HEK293T (cell line): ENCODE measurements at regions not wholly inside any gene's neighbourhood (a gene's known extent, or its start where the extent isn't known, plus 50 kb on each side); places are given as distances from the start of the nearest gene placed in this dataset.
"Not testable (repeated sequence)": the region's sequence is repeated elsewhere in the genome, so short reads cannot be mapped to it uniquely, and the experiment has no call there.

ENCODE experiments used
- CTCF ChIA-PET: fragments of 350-600 bp; formaldehyde crosslinking; extraction: SDS; loops from one replicate; lab custom pipeline; 2021; ENCODE audit warnings: antibody characterized with exemption, inconsistent platforms; lab: Yijun Ruan, JAX
- POLR2A ChIA-PET: fragments of 350-600 bp; formaldehyde crosslinking; extraction: SDS; loops from one replicate; lab custom pipeline; 2020; ENCODE audit warnings: antibody characterized with exemption, inconsistent platforms; lab: Yijun Ruan, JAX
- DNase-seq: peaks from one replicate; pipeline ENCODE4 v3.0.0; 2012; ENCODE audit warnings: mixed read lengths; ENCODE audit errors: extremely low spot score
- BHLHE40 ChIP-seq: fragments of 450-650 bp; IDR thresholded peaks from 2 replicates; pipeline ENCODE4 v1.6.1; 2016; ENCODE audit warnings: mild to moderate bottlenecking, moderate library complexity, borderline replicate concordance
- CTBP1 ChIP-seq: fragments of 450-650 bp; IDR thresholded peaks from 2 replicates; pipeline ENCODE4 v1.6.1; 2016; ENCODE audit warnings: borderline replicate concordance
- ELF4 ChIP-seq: fragments of 450-650 bp; IDR thresholded peaks from 2 replicates; pipeline ENCODE4 v1.6.1; 2017; ENCODE audit warnings: antibody characterized with exemption
- FOXA1 ChIP-seq: fragments of 450-650 bp; IDR thresholded peaks from 2 replicates; pipeline ENCODE4 v1.6.1; 2016; ENCODE audit warnings: mild to moderate bottlenecking
- FOXM1 ChIP-seq: fragments of 450-650 bp; IDR thresholded peaks from 2 replicates; pipeline ENCODE4 v1.6.1; 2017; ENCODE audit warnings: mild to moderate bottlenecking, borderline replicate concordance
- HDGF ChIP-seq: fragments of 450-650 bp; IDR thresholded peaks from 2 replicates; pipeline ENCODE4 v1.6.1; 2017; ENCODE audit warnings: antibody characterized with exemption, borderline replicate concordance
- L3MBTL2 ChIP-seq: fragments of 450-650 bp; conservative IDR thresholded peaks from 2 replicates; pipeline ENCODE4 v1.6.1; 2016; ENCODE audit warnings: mild to moderate bottlenecking
- LEF1 ChIP-seq: fragments of 450-650 bp; IDR thresholded peaks from 2 replicates; pipeline ENCODE4 v1.6.1; 2017; ENCODE audit warnings: mild to moderate bottlenecking, borderline replicate concordance
- PKNOX1 ChIP-seq: fragments of 450-650 bp; IDR thresholded peaks from 2 replicates; pipeline ENCODE4 v1.6.1; 2016
- TARDBP ChIP-seq: fragments of 450-650 bp; IDR thresholded peaks from 2 replicates; pipeline ENCODE4 v1.6.1; 2016

GRCh38 chr7:112692333-112692732 lies 97.9 kb downstream of the TMEM168 start:
- CTCF ChIA-PET, result no interaction called here

DNA sequence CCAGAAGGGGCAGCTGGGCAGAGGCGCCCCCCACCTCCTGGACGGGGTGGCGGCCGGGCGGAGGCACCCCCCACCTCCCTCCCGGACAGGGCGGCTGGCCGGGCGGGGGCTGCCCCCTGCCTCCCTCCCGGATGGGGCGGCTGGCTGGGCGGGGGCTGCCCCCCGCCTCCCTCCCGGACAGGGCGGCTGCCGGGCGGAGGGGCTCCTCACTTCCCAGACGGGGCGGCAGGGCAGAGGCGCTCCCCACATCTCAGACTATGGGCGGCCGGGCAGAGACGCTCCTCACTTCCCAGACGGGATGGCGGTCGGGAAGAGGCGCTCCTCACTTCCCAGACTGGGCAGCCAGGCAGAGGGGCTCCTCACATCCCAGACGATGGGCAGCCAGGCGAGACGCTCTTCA lies 93.0 kb downstream of the TMEM168 start:
- DNase-seq, POLR2A ChIA-PET, CTCF ChIA-PET: not testable (repeated sequence)

More at GRCh38 chr7:112692333-112692732, 97.9 kb downstream of the TMEM168 start:
- POLR2A ChIA-PET, result no interaction called here
- DNase-seq, result no peak
- TF ChIP-seq L3MBTL2, result no peak
- TF ChIP-seq CTBP1, result no peak
- no peak for TF ChIP-seq FOXM1
- no peak for TF ChIP-seq TARDBP

DNA sequence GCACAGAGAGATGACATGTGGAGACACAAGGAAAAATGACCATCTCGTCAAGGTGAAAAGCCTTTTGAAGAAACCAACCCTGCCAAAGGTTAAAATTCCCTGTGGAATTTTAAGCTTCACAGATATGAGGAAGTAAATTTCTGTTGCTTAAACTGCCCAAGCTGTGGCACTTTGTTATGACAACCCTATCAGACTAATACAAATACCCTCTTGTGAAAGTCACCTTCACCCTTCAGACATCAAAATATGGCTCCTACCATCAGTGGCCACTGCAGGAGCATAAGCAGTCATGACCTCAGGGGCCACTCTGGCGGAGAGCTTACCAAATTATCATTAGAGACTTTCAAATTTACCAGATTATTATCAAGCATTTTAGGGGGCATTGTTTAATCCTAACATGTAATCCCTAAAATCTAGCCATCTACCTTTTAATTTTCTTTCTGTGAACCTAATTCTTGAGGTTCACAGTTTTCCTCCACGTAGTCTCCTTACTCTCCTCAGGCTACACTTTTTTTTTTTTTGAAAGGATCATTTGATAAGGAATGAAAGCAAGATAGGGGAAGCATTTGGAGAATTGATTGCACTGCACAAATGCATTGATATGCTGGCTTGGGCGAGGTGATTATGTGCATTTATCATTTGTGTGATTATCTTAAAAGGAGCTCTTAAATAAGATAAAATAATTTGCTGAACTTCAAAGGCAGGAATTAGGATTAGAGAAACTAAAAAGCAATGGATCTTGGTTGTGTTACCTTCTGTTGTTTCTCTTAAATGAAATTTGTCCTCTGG lies 90.3 kb downstream of the TMEM168 start:
- ChIA-PET POLR2A (no interaction called here), CTCF (no interaction called here)
- TF ChIP-seq FOXM1 (no peak), TARDBP (no peak), PKNOX1 (no peak), FOXA1 (no peak)
- no peak for DNase-seq

DNA sequence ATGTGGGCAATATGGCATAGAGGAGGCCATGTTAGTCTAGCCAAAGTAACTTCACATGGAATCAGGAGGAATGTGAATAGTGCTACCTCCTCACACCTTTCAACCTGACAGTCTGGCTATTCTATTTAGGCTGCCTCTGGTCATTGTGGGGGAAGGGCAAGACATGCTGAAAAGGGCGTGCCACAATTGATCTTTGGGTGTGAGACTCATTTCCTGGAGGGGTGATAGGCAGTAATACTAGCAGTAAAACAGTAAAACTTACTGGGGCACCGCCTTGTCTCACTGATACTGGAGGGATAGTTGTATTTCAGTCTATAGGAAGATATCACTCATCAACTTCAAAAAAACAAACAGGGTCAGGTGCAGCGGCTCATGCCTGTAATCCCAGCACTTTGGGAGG lies 88.7 kb downstream of the TMEM168 start:
- TF ChIP-seq BHLHE40, result no peak
- ChIA-PET POLR2A (no interaction called here), CTCF (no interaction called here)
- DNase-seq, result no peak

- CTCF ChIA-PET, result no interaction called here
- POLR2A ChIA-PET, result no interaction called here
- DNase-seq, result no peak
- TF ChIP-seq LEF1 (no peak), FOXA1 (no peak)
Measured at GRCh38 chr7:112707655-112708054, 82.5 kb downstream of the TMEM168 start.

DNA sequence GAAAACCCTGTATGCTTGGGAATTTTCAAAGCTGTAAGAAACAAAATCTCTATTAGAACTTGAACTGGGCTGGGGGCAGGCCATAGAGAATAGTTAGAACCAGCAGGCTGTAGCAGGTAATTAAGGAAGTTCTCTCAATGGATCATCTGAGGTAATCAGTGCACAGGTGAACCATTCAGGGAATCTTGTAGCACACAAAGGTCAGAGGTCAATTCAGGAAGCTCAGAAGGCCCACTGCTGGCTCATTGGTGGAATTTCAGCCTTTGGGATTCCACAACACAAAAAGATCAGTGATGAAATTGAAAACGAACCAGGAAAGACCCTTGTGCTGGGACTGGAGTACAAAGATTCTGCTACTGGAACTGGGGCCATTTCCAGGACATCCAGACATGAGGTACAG lies 82.0 kb downstream of the TMEM168 start:
- TF ChIP-seq ELF4, result no peak
- no peak for TF ChIP-seq L3MBTL2
- TF ChIP-seq HDGF, result no peak
- no peak for TF ChIP-seq FOXA1
- no peak for TF ChIP-seq TARDBP
- TF ChIP-seq FOXM1, result no peak
- ChIA-PET CTCF (no interaction called here), POLR2A (no interaction called here)
- peak; percentile 9 for DNase-seq
